Lung (tissue), 11 donors: ENCODE measurements at regions not wholly inside any gene's neighbourhood (a gene's known extent, or its start where the extent isn't known, plus 50 kb on each side); places are given as distances from the start of the nearest gene placed in this dataset.
A peak's percentile ranks its signal among the peaks of the same experiment; 100 is the strongest.

Source experiments
- ATAC-seq: fragments of 200-7000 bp; cut with Tn5 transposase; one replicate; pipeline ENCODE4 v1.9.1; 2020; ENCODE audit warnings: moderate number of reproducible peaks; ENCODE audit not compliant: insufficient read depth, low FRiP score
- DNase-seq, 3 donors: peaks; one replicate each; pipeline ENCODE4 v3.0.0-alpha.2; 2013 to 2017
- H3K27ac ChIP-seq, 2 donors: one replicate each; pipeline ENCODE4 v1.5.1; 2013; ENCODE audit warnings: mild to moderate bottlenecking in 2 of 2, moderate library complexity in 2 of 2, control low read depth in 1 of 2, inconsistent platforms in 1 of 2, low read depth in 1 of 2, low read length in 1 of 2
- H3K27me3 ChIP-seq, 3 donors: one replicate each; pipeline ENCODE4 v1.5.1; 2013; ENCODE audit warnings: low read length in 2 of 3; ENCODE audit not compliant: control insufficient read depth in 3 of 3, insufficient read depth in 3 of 3
- H3K36me3 ChIP-seq, 4 donors: one replicate each; pipeline ENCODE4 v1.5.1; 2013; ENCODE audit warnings: low read length in 4 of 4, mild to moderate bottlenecking in 1 of 4, moderate library complexity in 1 of 4; ENCODE audit not compliant: control insufficient read depth in 4 of 4, insufficient read depth in 4 of 4
- H3K4me1 ChIP-seq, 5 donors: one replicate each; pipeline ENCODE4 v1.5.1; 2013; ENCODE audit warnings: low read length in 5 of 5, mild to moderate bottlenecking in 2 of 5, moderate library complexity in 1 of 5; ENCODE audit not compliant: control insufficient read depth in 5 of 5, insufficient read depth in 5 of 5
- H3K4me3 ChIP-seq: one replicate; pipeline ENCODE4 v1.5.1; 2013; ENCODE audit warnings: mild to moderate bottlenecking, control low read depth, moderate library complexity
- H3K9ac ChIP-seq, 2 donors: one replicate each; pipeline ENCODE4 v1.5.1; 2013; ENCODE audit warnings: low read length in 2 of 2, control low read depth in 1 of 2; ENCODE audit not compliant: insufficient read depth in 1 of 2
- H3K9me3 ChIP-seq, 4 donors: one replicate each; pipeline ENCODE4 v1.5.1; 2013; ENCODE audit warnings: low read length in 3 of 4, mild to moderate bottlenecking in 1 of 4, moderate library complexity in 1 of 4; ENCODE audit not compliant: control insufficient read depth in 4 of 4, insufficient read depth in 3 of 4
- WGBS, 2 donors: extraction: QIAGEN DNeasy Blood & Tissue Kit; methylation state at CpG; one replicate each; pipeline ENCODE4 v1.1.7; 2013; 5-methylcytosine and 5-hydroxymethylcytosine counted together
- TF ChIP-seq, protein P1 (sequence below): IDR thresholded peaks from 2 replicates; pipeline ENCODE4 v1.5.1; 2012; ENCODE audit warnings: mild to moderate bottlenecking; ENCODE audit errors: control extremely low read depth, extremely low read depth
- donor health status: control.
- donor health status: control.
- donor health status: Bipolar disorder and iron deficiency.
- donor health status: healthy.
- donor health status: DM: yes; HTN: yes; CAD: no.

DNA sequence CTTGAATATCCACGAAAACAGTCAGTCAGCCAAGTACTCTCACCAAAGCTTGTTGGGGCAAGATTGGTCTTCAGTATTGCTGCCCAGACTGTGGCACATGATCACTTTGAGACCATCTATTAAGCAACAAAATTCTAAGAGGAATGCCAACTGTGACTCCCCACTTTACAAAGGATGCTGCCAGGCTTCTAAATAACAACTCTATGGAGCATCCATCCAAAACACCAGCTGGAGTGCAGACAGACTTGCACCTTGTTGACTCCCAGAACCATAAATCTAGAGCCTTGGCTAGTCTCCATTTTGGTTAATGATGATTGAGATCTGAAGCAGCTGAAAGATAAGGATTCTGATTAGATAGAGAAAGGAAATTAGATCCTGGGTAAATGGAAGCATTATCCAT, 132.8 kb downstream of the DIO2 start:
- Histone ChIP-seq H3K36me3 (no peaks in the 10 kb centered on the region), H3K4me1 (no peaks in the 10 kb centered on the region), H3K27me3 (no peaks in the 10 kb centered on the region), H3K9ac (no peak overlapping the region), H3K27ac (no peak overlapping the region), H3K9me3 (peaks cover 0 to 6% (median 0%) of the 10 kb centered on the region in 4 donors), H3K4me3 (no peak overlapping the region)
- 62 to 80% methylated on average over 1 of the region's 1 CpG for WGBS, 2 donors
- TF ChIP-seq, protein P1, sequence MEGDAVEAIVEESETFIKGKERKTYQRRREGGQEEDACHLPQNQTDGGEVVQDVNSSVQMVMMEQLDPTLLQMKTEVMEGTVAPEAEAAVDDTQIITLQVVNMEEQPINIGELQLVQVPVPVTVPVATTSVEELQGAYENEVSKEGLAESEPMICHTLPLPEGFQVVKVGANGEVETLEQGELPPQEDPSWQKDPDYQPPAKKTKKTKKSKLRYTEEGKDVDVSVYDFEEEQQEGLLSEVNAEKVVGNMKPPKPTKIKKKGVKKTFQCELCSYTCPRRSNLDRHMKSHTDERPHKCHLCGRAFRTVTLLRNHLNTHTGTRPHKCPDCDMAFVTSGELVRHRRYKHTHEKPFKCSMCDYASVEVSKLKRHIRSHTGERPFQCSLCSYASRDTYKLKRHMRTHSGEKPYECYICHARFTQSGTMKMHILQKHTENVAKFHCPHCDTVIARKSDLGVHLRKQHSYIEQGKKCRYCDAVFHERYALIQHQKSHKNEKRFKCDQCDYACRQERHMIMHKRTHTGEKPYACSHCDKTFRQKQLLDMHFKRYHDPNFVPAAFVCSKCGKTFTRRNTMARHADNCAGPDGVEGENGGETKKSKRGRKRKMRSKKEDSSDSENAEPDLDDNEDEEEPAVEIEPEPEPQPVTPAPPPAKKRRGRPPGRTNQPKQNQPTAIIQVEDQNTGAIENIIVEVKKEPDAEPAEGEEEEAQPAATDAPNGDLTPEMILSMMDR = no peak
- DNase-seq (peak in 1 of 3 donors; percentile 41), ATAC-seq (no peak)

DNA sequence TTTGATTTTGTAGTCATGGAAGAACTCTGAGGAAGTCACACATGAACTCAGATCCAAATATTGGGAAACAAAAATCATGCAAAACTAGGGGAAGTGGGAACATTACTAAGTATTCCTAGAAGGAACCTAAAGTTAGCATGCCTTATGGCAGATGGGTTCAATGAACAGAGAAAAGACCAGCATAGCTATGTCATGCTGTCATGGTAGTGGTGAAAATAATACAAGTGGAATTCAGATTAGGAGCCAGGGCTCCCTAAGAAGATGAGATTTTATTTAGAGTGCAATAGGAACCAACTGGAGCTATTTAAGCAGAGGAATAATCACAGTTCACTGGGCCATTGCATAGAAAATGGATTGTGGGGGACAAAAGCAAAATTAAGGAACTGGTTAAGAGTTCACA, 134.0 kb downstream of the DIO2 start:
- no peak for DNase-seq
- peaks cover 0 to 11% (median 1%) of the 10 kb centered on the region in 4 donors for H3K9me3 ChIP-seq
- no peaks in the 10 kb centered on the region for H3K4me1 ChIP-seq
- no peak overlapping the region for H3K9ac ChIP-seq
- H3K4me3 ChIP-seq = no peak overlapping the region
- no peak overlapping the region for H3K27ac ChIP-seq
- no peaks in the 10 kb centered on the region for H3K36me3 ChIP-seq
- TF ChIP-seq, protein P1 = no peak
- H3K27me3 ChIP-seq = no peaks in the 10 kb centered on the region
- no peak for ATAC-seq

DNA sequence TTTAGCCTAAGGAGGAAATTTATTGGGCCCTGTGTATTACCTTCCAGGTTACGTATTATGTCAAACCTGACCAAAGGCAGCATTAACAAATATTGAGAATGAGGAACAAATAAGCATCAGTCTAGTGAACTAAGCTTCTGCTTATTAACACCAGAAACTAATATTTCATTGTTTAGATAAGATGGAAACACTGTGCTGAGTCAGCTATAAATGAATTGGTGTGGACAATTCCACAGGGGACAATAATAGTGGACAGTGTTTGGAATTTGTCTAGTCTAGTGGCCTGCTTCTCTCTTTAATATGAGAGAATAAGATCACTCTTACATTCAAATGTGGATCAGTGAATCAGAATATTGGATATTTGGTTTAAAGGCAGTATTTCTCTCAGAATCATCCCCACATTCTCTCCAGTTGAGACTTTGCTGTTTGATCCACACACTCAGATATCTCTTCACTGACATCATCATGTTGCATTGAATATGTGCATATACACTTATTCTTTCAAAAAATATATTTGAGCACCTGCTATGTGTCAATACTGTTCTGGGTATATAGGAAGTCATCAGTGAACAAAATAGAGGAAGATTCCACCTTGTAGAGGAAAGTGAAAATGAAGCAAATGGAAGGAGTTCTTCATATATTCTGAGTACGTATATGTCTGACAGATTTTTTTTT, 136.3 kb downstream of the DIO2 start:
- Histone ChIP-seq H3K4me3 (no peak overlapping the region), H3K36me3 (no peaks in the 10 kb centered on the region), H3K27ac (no peak overlapping the region), H3K9ac (no peak overlapping the region), H3K27me3 (no peaks in the 10 kb centered on the region), H3K9me3 (peaks cover 2 to 22% (median 7%) of the 10 kb centered on the region in 4 donors), H3K4me1 (no peaks in the 10 kb centered on the region)
- no peak for DNase-seq
- TF ChIP-seq, protein P1 = no peak
- no peak for ATAC-seq
- WGBS, 2 donors = 93 to 95% methylated on average over 2 of the region's 2 CpGs

DNA sequence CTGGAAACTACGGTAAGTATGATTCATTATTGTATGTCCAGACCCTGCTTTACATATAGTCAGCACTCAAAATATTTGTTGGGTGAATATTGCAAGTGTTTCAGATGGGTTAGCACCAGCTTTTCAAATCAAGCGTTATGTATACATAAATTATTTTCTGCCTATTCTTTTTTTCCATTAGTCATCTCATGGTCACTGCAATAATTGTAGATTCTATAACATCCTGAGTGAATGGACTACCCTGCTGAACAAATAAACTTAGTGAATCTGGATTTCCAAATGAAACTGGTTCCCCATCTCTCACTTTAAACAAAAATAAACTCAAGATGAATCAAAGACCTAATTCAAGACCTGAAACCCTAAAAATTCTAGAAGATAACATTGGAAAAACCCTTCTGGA, 152.3 kb downstream of the DIO2 start:
- Histone ChIP-seq H3K9me3 (no peaks in the 10 kb centered on the region), H3K9ac (no peak overlapping the region), H3K27me3 (no peaks in the 10 kb centered on the region), H3K36me3 (no peaks in the 10 kb centered on the region), H3K27ac (no peak overlapping the region), H3K4me1 (no peaks in the 10 kb centered on the region), H3K4me3 (no peak overlapping the region)
- no peak for ATAC-seq
- TF ChIP-seq, protein P1 = no peak
- whole genome bisulfite sequencing, 2 donors = 83 to 86% methylated on average over 2 of the region's 2 CpGs
- no peak for DNase-seq
